Esophagus mucosa (tissue), 1 donor: ENCODE measurements at regions not wholly inside any gene's neighbourhood (a gene's known extent, or its start where the extent isn't known, plus 50 kb on each side); places are given as distances from the start of the nearest gene placed in this dataset.

Experiments
- ATAC-seq: fragments of 200-7000 bp; cut with Tn5 transposase; one replicate; pipeline ENCODE4 v1.9.1; 2020
- donor health status: DM: yes; HTN: yes; CAD: no.

- ATAC-seq: no peak
Observed at GRCh38 chr5:167797933-167798332, 493.5 kb upstream of the WWC1 start.

DNA sequence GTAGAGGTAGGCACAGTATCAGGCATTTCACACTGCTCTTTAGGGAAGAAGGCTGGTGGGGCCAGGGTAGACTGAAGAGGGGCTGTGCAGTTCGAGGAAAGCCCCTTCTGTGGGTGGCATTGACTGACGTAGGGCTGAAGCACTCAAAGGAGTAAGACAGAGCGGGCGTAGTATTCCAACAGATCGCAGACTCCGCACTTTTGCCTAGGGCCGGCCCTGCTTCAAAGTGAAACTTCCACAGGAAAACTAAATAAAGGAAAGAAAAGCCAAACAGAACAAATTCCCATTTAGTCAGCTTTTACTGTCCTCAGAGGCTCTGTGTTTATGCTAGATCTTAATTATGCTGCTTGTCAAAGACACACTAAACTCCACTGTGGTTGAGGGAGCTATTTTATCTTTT lies 493.0 kb upstream of the WWC1 start:
- ATAC-seq: no peak

- no peak for ATAC-seq
Observed at GRCh38 chr5:167800427-167800826, 491.0 kb upstream of the WWC1 start.

DNA sequence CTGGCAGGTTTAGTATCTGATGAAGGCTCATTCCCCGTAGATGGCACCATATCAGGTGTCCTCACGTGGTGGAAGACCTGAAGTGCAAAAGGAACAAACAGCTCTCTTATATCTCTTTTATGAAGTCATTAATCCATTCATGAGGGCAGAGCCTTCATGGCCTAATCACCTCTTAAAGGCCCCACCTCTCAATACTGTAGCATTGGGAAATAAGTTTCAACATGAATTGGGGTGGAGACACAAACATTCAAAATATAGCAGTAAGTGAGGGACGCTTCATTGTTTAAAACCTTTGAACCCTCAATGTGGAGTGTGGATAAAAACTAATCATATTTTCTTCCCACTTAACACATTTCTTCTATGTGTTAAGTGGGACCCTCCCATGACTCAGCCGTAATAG lies 489.4 kb upstream of the WWC1 start:
- peak; percentile 56 for ATAC-seq

DNA sequence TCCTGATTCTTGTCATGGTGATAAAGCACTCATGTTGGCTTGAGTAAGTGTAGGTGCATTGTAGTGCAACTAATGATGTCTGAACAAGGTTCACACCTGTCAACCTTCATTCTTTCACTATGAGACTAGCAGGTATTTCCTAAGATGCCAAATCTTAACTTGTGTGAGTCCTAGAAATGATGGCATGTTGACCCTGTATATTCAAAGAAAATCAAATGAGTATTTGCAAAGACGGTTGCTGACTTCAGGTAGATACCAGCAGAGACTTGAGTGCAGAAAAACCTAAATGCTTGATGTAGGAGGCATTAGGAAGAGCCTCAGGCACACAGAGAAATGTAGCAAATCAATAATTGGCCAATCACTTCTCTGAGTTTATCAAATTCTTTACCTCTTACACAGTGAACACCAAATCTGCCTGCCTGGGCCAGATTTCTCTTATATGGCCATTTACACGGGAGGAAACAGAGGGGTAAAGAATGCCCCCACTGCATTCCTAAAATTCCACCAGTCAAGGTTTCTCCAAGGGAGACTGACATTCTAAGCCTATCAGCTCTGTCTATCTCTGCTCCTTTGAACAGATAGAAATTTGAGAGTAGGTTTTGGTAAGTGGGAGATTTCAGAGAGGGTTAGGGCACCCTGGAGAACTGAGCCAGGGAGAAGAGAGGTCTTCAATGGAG lies 488.6 kb upstream of the WWC1 start:
- peak; percentile 57 for ATAC-seq

- peak; percentile 96 for ATAC-seq
Observed at GRCh38 chr5:167804512-167805220, 486.8 kb upstream of the WWC1 start.

DNA sequence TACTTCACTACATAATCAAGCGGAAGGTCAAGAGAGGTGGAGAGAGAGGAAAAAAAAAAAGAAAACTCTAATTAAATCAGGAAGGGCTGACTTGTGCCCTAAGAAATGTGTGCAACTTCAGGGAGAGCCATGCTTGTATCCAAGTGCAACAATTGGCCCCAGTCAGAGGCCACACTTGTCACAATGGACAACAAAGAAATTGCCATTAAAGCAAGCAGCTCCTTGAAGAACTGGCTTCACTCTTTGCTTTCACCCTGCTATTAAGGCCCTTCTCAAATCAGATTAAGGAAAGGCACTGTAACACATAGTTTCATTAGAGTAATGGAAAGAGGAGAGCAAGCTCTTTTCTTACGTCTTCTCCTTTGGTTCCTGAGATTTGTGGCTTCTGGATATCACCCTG lies 480.9 kb upstream of the WWC1 start:
- no peak for ATAC-seq

DNA sequence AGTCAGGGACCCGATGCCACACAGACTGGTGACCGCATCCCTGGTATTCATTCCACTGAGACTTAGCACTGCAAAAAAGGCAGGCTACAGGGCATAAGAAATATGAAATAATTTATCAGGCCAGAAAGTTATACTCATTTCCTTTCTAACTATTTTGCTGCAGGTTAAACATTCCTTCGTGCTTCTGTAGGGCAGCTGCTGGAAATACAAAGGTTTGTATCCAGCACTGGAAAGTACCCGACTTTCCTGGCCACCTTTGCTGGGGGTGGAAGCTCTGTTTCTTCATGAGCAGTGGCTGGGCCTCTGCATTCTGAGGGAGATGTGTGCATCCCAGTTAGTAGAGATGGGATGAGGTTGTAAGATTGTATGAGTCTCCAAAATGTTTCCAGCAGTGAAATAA lies 478.6 kb upstream of the WWC1 start:
- no peak for ATAC-seq

GRCh38 chr5:167813389-167813788 lies 478.1 kb upstream of the WWC1 start:
- no peak for ATAC-seq

- ATAC-seq: no peak
Observed at GRCh38 chr5:167814040-167814439, 477.4 kb upstream of the WWC1 start.

DNA sequence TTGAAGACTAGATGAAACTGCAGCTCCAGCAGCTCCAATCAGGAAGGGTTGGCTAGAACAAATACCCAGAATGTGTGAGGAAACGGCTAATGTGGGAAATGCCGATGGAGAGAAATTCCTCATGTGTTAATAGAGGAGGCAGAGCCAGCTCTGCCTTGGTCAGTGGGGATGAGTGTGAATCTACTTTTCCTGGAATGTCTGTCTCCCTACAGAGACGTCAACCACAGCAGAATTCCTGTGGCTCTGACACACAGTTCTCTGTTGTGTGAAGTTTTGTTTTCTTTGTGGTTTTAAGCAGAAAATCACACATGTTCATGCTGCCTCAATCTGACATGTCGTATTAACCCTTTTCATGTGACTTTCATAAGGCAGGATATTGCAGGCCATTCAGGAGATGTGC lies 476.6 kb upstream of the WWC1 start:
- no peak for ATAC-seq

DNA sequence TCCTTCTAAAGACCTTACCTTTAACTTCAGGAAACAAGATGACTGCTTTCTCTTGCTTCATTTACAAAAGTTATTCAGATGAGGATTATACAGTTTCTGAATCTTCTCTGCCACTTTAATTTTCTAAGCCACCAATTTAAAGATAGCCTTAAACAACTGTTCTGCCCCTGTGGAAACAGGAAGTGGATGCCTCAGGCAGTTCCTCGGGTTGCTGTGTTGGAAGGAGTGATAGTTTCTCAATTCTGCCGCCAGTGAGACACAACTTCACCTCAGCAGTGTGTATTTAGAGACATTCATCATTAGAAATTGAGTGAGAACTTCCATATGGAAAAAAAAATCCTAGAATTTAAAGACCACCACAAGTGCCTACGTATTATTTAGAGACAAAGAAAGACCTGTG lies 475.1 kb upstream of the WWC1 start:
- peak; percentile 47 for ATAC-seq

DNA sequence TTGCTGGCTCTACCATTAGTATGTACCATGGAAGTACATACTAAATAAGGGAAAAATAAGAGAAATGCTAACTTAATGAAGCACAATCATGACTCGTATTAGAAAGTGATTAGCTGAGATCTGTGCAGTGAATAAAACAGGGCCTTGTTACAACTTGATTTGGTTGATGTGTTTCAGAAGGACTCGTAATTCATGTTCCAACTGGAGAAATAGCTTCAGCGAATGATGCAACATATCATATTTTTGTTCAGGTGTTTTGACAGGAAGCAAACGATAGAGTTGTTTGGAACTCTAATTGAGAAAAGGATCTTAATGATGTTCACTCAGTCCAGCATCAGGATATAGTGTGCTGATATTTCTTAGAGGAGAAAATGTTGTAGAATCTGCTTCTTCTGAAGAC lies 474.6 kb upstream of the WWC1 start:
- peak; percentile 72 for ATAC-seq

- ATAC-seq: peak; percentile 61
Observed at GRCh38 chr5:167819406-167819805, 472.0 kb upstream of the WWC1 start.

DNA sequence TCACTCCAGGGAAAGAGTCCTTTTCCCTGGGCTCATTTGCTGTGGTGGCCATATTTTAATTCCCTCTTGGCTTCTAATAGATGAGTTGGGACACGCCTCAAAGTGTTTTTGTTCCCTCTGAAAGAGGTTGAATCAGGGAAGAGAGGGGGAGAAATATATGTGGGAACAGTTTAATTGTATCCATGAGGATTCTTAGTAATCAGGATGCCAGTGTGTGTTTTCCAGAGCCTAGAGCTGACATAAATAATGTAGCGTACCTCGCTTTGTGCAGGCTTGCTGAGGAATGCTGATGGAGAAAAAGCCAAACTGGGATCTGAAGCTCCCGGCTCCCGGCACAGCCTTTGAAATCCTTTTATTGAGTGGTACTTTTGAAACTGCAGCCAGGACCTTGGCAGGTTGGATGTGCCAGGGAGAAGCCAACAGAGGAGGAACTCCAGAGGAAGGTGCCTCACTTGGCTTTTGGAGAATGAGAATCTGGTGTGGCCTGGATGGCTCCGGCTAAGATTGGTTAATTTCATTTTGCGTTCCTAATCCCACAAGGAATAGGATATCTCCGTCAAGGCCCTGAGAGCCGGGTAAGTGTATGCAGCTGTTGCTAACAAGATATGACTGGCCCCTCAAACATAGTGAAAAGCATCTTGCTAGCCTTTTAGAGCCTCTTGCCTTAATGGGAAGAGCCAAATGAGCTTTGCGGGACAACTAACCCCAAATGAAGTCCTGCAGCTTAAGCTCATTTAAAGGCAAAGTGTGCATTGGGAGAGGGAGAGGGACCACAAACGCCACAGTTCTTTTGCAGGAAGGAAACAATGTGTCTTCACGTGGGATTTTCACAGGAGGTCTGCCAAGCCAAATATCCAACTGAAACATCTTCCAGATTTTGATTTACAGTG lies 471.1 kb upstream of the WWC1 start:
- no peak for ATAC-seq

DNA sequence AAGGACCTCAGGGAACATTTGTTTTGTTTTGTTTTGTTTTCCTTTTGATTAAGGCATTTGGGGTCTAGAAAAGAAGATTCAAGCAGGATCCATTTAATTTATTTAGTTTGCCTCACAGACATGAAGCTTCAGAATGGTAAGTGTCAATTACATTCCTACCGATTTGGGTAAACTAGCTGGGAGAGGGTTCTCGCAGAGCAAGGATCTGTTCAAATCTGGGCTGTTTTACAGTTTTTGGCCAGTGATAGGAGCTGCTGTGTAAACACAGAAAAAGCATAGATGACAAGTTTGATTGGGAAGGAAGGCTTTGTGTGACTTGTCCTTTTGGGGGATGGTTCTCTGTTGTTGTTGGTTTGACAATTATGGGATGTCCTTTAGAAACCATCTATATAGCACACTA lies 470.3 kb upstream of the WWC1 start:
- no peak for ATAC-seq

DNA sequence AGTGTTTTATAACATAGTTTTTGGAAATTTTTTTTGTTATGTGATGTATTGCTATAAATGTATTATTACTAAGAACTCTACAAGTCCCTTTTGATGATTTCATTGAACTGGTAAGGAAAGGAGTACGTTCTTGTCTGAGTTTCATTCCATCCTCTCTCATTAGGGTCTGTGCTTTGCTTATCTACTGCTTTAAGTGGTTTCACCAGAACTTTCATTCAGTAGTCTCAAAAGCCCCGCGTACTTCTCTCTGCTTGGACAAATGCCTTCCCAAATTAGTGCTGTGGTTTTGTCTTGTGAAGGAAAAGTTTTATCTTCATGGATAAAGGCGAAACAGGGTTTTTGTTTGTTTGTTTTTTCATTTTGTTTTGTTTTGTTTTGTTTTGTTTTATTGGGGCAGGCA lies 469.8 kb upstream of the WWC1 start:
- no peak for ATAC-seq

GRCh38 chr5:167822241-167822640 lies 469.2 kb upstream of the WWC1 start:
- ATAC-seq: no peak

DNA sequence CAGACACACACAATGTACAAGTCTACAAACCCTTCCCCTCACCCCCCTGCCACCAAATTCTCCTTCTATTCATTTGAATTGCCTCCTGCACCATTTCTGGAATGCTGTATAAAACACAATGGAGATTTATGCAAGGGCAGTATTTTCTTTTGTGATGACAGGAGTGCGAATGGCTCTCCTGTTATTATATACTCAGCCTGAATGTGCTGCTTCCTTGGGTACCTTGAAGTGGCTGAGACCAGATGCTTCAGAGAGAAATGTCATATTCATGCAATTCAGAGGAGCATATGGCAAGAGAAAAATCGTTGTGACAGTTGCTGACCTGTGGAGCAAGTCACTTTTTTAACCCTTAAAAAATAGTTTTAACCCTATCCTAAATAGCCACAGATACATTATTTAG lies 468.0 kb upstream of the WWC1 start:
- ATAC-seq: no peak

DNA sequence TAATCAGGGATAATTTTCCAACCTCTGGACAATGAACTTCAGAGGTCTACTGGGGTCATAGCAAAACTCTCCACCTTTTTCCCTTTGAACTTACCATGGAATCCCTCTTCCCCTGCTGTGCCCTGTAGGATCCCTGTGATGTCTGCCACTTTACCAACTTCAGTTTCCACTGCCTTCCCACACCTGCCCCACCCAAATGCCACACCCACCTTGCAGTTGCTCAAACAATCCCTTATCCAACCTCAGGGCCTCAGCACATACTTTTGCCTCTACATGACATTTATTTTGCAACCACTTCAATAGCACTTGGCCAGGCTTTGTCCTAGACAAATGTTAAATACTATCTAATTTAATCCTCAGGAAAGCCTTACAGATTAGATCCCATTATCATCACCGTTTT lies 463.7 kb upstream of the WWC1 start:
- peak; percentile 86 for ATAC-seq

- no peak for ATAC-seq
Observed at GRCh38 chr5:167831754-167832504, 459.5 kb upstream of the WWC1 start.

DNA sequence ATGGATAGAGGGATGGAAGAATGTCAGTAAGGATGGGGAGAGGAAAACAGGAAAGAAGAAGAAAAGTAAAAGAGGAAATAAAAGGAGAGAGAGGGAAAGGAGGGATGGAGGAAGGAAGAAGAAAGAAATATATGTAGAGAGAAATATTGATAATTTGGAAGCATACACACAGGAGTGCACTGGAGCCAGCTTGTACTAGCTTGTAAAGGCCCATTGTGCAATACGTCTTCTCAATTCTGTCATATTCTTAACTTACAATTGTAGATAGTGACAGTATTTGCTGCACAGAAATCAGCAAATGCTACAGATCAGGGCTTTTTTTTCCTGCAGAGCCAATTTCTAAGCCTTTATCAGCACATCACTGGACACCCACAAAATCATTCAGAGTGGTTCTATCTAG lies 458.8 kb upstream of the WWC1 start:
- ATAC-seq: no peak

DNA sequence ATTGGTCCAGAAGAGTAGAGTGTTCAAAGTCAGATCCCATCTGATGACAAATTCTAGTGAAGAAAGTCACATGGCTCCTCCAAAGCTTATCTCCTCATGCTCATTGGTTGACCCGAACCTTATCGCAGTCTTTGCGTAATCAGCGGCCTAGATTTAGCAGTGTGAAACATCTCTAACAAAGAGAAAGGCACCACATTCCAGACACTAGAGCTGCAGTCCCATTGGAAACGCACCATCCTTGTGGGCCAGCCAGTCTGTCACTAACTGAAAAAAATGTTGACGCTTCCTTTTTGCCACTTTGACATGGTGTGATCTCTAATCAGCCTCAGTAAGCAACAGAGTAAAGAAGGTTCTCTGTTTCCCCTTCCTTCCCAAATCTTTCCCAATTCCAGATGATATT lies 458.0 kb upstream of the WWC1 start:
- no peak for ATAC-seq
